WI38 (cell line): ENCODE measurements at regions not wholly inside any gene's neighbourhood (a gene's known extent, or its start where the extent isn't known, plus 50 kb on each side); places are given as distances from the start of the nearest gene placed in this dataset.

Source experiments
- H3K4me3 ChIP-seq: 2 replicates; pipeline ENCODE4 v1.5.1; 2011; ENCODE audit warnings: low read depth, mild to moderate bottlenecking, control low read depth, low read length
- TF ChIP-seq, protein P1 (sequence below): IDR thresholded peaks from 2 replicates; pipeline ENCODE4 v1.5.1; 2012; ENCODE audit warnings: low read depth, mild to moderate bottlenecking, control low read depth, low read length

DNA sequence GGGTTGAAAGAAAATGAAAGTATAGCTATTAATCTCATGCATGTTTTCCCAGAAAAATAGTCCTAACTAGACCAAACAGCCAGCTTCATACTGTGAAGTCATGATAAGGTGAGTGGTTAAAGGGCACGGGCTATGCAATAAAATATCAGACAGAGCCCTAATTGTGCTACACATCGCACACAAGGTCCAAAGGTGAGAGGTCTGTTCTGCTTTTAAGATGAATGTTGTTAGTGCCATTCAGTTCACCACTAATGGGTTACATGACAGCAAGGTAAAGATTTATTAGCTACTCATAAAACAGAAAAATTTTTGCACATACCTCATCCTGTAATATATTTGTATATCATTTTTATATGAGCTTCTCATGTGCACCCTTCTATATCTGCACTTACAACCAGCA is 105.0 kb upstream of the STK17B start:
- no peak overlapping the region for H3K4me3 ChIP-seq
- TF ChIP-seq, protein P1, sequence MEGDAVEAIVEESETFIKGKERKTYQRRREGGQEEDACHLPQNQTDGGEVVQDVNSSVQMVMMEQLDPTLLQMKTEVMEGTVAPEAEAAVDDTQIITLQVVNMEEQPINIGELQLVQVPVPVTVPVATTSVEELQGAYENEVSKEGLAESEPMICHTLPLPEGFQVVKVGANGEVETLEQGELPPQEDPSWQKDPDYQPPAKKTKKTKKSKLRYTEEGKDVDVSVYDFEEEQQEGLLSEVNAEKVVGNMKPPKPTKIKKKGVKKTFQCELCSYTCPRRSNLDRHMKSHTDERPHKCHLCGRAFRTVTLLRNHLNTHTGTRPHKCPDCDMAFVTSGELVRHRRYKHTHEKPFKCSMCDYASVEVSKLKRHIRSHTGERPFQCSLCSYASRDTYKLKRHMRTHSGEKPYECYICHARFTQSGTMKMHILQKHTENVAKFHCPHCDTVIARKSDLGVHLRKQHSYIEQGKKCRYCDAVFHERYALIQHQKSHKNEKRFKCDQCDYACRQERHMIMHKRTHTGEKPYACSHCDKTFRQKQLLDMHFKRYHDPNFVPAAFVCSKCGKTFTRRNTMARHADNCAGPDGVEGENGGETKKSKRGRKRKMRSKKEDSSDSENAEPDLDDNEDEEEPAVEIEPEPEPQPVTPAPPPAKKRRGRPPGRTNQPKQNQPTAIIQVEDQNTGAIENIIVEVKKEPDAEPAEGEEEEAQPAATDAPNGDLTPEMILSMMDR = no peak

DNA sequence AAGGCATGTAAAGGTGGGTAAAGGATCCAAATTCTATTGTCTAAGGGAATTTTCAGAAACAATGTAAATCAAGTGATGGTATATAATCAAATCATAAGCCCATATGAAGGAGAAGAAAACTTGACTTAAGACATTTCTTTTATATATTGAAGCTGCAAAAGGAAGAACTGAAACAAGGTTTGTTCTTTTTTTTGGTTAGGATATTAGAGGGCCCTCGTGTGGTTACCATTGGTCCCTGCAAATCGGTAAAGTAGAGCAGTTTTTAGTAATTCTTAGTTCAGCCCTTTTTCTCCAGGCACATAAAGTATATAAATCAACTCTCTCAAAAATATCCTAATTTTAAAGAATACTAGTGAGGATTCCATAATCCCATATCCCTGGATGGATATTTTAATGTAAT is 105.6 kb upstream of the STK17B start:
- no peak overlapping the region for H3K4me3 ChIP-seq
- TF ChIP-seq, protein P1 = peak; percentile 45; the same call in 1 of the 2 replicates

DNA sequence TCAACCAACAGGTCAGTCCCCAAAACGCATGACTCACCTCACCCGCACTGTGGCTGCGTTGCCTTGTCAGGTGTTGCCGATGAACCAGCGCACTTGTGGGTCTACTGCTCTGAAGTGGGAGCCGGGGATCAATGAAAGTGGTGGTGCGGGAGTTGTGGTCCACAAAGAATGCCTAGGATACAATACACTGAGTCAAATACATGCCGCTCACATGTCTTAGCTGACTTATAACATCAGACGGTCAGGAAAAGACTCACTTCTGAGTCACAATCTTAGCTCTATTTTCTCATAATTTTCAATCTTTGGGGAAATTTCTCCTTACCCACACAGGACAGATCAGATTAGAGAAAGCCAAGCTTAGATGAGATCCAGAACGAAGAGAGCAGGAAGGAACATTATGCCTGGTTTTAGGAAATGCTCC is 107.1 kb upstream of the STK17B start:
- TF ChIP-seq, protein P1 = no peak
- no peak overlapping the region for H3K4me3 ChIP-seq

DNA sequence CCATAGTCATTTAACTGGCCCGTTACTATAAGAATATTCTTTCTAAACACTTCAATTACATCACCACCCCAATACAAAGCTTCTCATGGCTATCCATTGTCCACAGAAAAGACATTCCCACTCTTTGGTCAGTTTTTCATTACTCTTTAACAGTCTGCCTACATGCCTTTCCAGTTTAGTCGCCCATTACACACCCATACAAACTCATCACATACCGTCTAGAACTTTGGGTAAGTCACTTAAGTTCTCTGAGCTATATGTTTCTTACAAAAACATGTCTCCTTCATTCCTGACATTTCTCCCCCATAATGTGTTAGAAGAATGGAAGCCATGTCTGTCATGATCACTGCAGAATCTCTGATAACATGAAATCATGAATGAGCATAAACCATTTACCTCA is 108.2 kb upstream of the STK17B start:
- TF ChIP-seq, protein P1 = no peak
- H3K4me3 ChIP-seq = no peak overlapping the region

DNA sequence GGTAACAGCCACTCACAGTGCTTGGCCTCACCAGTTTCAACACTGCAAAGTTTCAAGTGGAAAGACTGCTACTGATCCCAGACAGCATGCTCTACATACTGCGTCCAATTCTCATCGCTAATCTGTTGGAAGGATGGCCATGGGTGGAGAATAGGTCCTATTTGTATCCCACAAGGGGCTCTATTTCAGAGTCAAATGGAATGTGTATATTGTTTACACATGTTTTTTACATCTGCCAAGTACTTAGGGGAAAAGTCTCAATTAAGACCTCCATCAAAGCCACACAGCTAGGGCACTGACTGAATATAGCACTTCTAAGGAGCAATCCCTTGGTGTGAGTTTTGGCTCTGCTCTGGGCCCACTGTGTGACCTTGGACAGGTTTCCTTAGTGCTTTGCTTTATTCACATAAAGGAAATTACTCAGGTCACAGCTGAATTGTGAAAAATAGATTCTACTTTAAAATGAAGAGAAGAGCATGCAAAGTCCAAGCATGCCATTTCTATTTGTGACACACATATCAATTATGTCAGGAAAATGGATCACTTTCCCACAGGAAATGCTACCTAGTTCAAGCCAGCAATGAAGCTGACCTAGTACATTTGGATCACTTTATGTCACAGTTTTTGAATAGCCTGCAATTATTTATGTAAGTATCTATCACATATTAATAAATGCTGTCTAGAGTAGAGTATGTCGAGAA is 112.9 kb upstream of the STK17B start:
- TF ChIP-seq, protein P1 = no peak
- no peak overlapping the region for H3K4me3 ChIP-seq

DNA sequence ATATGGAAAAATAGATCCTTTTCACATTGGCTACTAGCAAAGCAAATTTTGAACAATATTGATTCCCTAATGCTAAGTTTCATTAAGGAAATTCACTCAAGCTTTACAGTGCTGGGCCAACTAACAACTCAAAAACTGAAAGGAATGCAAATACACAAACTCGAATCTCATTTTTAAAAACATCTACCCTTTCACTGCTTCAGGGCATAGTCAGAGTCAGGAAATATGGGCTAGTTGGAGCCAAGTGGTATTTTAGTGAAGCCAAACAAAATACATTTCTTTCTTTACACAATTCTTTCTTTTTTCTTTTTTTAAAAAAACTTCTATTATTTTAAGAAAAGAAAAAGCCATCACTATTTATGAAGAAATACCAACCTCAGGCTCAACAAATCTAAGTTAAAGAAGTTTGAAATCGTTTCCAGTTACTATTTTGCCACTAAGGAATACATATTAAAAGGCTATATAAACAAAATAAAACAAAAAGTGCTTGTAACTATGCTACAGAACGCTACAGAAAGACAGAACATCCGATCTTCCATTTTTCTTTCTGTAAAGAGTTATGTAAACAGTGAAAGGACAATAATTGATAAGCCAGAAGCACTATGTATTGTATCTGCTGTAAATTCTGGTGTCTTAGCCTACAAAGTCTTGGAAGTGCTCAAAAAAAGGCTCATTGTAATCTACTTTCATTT is 113.6 kb upstream of the STK17B start:
- H3K4me3 ChIP-seq = no peak overlapping the region
- TF ChIP-seq, protein P1 = no peak

DNA sequence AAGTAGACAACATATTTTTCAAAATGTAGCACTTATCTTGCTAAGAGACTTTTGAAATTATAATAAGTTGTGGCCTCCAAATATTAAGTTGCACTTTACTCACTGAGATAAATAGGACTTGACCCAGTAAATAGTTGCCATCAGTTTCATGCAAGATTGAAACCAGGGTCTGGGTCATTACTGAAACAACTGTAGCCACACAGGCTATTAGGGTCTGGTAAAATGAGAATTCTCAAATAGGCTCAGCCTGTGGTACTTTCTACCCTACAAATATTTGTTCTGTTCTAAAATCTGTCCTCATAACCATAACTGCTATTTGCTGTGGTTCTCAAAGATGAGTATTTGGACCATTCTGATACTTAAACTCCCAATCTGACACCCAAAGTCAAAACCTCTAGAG is 115.4 kb upstream of the STK17B start:
- H3K4me3 ChIP-seq = no peak overlapping the region
- TF ChIP-seq, protein P1 = no peak
